HepG2 (cell line): ENCODE measurements at regions not wholly inside any gene's neighbourhood (a gene's known extent, or its start where the extent isn't known, plus 50 kb on each side); places are given as distances from the start of the nearest gene placed in this dataset.

Experiments
- ATAC-seq: fragments of 200-7000 bp; cut with Tn5 transposase; 3 replicates; pipeline ENCODE4 v1.9.1; 2020; ENCODE audit warnings: mild to moderate bottlenecking, moderate library complexity
- BruUV-seq: library from RNA; stranded (reverse); fragments of 400-500 nt; replicated peaks from 2 replicates; lab custom pipeline; 2021; lab: Mats Ljungman, UMichigan
- CTCF ChIA-PET: fragments of 300-600 bp; formaldehyde crosslinking; extraction: SDS; loops from one replicate; lab custom pipeline; 2021; ENCODE audit warnings: low total read pairs, inconsistent platforms, low intra/inter-chr PET ratio; lab: Yijun Ruan, JAX
- POLR2A ChIA-PET: fragments of 350-600 bp; sonication (Branson Sonifier 250); formaldehyde crosslinking; loops from one replicate; lab custom pipeline; 2020; ENCODE audit warnings: antibody characterized with exemption, inconsistent platforms; lab: Yijun Ruan, JAX
- DNase-seq: peaks from one replicate; pipeline ENCODE4 v3.0.0-alpha.2; 2015; ENCODE audit warnings: low spot score
- FAIRE-seq: peaks from 3 replicates; lab custom pipeline; 2011; peaks lifted over from hg19 to GRCh38; lab: Jason Lieb, UNC
- H2AFZ ChIP-seq: one replicate; pipeline ENCODE4 v1.6.1; 2011; ENCODE audit warnings: low read length, inconsistent platforms
- H3K27ac ChIP-seq: fragments of 300-600 bp; 3 replicates; pipeline ENCODE4 v1.8.0; 2011; ENCODE audit warnings: mixed run types, mild to moderate bottlenecking, mixed read lengths, low read length, inconsistent platforms; ENCODE audit not compliant: insufficient read depth; ENCODE audit errors: extremely low read length
- H3K27me3 ChIP-seq, 2 experiments: fragments of 200-600 bp in 1 of 2; 2 replicates in 1 of 2; 3 replicates in 1 of 2; pipeline versions ENCODE4 v1.6.0 to v1.8.0; 2011; ENCODE audit warnings: low read length in 2 of 2, mild to moderate bottlenecking in 2 of 2, moderate library complexity in 2 of 2, inconsistent platforms in 1 of 2; ENCODE audit not compliant: insufficient read depth in 2 of 2, control insufficient read depth in 1 of 2
- H3K36me3 ChIP-seq, 2 experiments: fragments of 200-600 bp in 1 of 2; replicated peaks in 1 of 2; 2 replicates in 1 of 2; 3 replicates in 1 of 2; pipeline versions ENCODE4 v1.5.1 to v1.8.0; 2011; ENCODE audit warnings: low read length in 2 of 2, inconsistent platforms in 1 of 2; ENCODE audit not compliant: insufficient read depth in 2 of 2, control insufficient read depth in 1 of 2
- H3K4me1 ChIP-seq: 2 replicates; pipeline ENCODE4 v1.5.1; 2012; ENCODE audit warnings: low read length, inconsistent platforms; ENCODE audit not compliant: insufficient read depth
- H3K4me2 ChIP-seq: 2 replicates; pipeline ENCODE4 v1.6.0; 2011; ENCODE audit warnings: low read depth, low read length, inconsistent platforms
- H3K4me3 ChIP-seq, 3 experiments: fragments of 200-600 bp in 1 of 3; sonication (generic), shearing (Covaris generic) in 1 of 3; replicated peaks in 1 of 3; 2 replicates each; pipeline ENCODE4 v1.5.1; 2011 to 2016; ENCODE audit warnings: low read length in 3 of 3, inconsistent platforms in 2 of 3, low read depth in 2 of 3, mild to moderate bottlenecking in 2 of 3, control low read depth in 1 of 3, mixed read lengths in 1 of 3; ENCODE audit not compliant: insufficient read depth in 1 of 3
- H3K79me2 ChIP-seq: one replicate; pipeline ENCODE4 v1.6.1; 2011; ENCODE audit warnings: low read length, inconsistent platforms; ENCODE audit not compliant: insufficient read depth
- H3K9ac ChIP-seq: 2 replicates; pipeline ENCODE4 v1.6.0; 2011; ENCODE audit warnings: mild to moderate bottlenecking, low read depth, low read length, inconsistent platforms; ENCODE audit not compliant: insufficient read depth
- H3K9me3 ChIP-seq: 2 replicates; pipeline ENCODE4 v1.5.1; 2012; ENCODE audit warnings: mild to moderate bottlenecking, low read length
- H4K20me1 ChIP-seq: 2 replicates; pipeline ENCODE4 v1.6.0; 2011; ENCODE audit warnings: inconsistent platforms, mild to moderate bottlenecking, low read length, moderate library complexity; ENCODE audit not compliant: insufficient read depth
- ARHGAP35 ChIP-seq: sonication (generic); formaldehyde crosslinking; IDR thresholded peaks from 2 replicates; pipeline ENCODE4 v1.9.0; 2022; ENCODE audit warnings: mild to moderate bottlenecking, inconsistent platforms, moderate library complexity, missing genetic modification reagents, borderline replicate concordance
- CSRNP2 ChIP-seq: sonication (generic); formaldehyde crosslinking; conservative IDR thresholded peaks from 2 replicates; pipeline ENCODE4 v1.8.0; 2022; ENCODE audit warnings: low read depth, missing genetic modification reagents
- DPF2 ChIP-seq: sonication (generic); formaldehyde crosslinking; IDR thresholded peaks from 2 replicates; pipeline ENCODE4 v1.4.0; 2020; ENCODE audit warnings: mild to moderate bottlenecking, low read depth, missing genetic modification reagents, borderline replicate concordance
- FOSL2 ChIP-seq: sonication (generic); formaldehyde crosslinking; IDR thresholded peaks from 2 replicates; pipeline ENCODE4 v1.4.0; 2020; ENCODE audit warnings: missing genetic modification reagents
- GLI4 ChIP-seq: sonication (generic); formaldehyde crosslinking; IDR thresholded peaks from 2 replicates; pipeline ENCODE4 v1.5.1; 2020; ENCODE audit warnings: missing genetic modification reagents, mild to moderate bottlenecking, moderate library complexity, borderline replicate concordance
- KDM3A ChIP-seq: IDR thresholded peaks from 2 replicates; pipeline ENCODE4 v1.6.1; 2018; ENCODE audit warnings: low read depth, missing compliant biosample characterization
- MYPOP ChIP-seq: sonication (generic); formaldehyde crosslinking; IDR thresholded peaks from 2 replicates; pipeline ENCODE4 v1.8.1; 2023; ENCODE audit warnings: mild to moderate bottlenecking, moderate library complexity, missing genetic modification reagents
- NCOA1 ChIP-seq: sonication (generic); formaldehyde crosslinking; IDR thresholded peaks from 2 replicates; pipeline ENCODE4 v1.9.0; 2021; ENCODE audit warnings: missing genetic modification reagents
- PRMT3 ChIP-seq: sonication (generic); formaldehyde crosslinking; IDR thresholded peaks from 2 replicates; pipeline ENCODE4 v1.8.1; 2022; ENCODE audit warnings: low read depth, mild to moderate bottlenecking, moderate library complexity, missing genetic modification reagents, borderline replicate concordance
- TBX2 ChIP-seq: sonication (generic); formaldehyde crosslinking; IDR thresholded peaks from 2 replicates; pipeline ENCODE4 v1.5.0; 2020; ENCODE audit warnings: missing genetic modification reagents, mild to moderate bottlenecking, borderline replicate concordance
- TMF1 ChIP-seq: sonication (generic); formaldehyde crosslinking; IDR thresholded peaks from 2 replicates; pipeline ENCODE4 v1.8.1; 2022; ENCODE audit warnings: low read depth, missing genetic modification reagents
- TRIM24 ChIP-seq: sonication (generic); formaldehyde crosslinking; IDR thresholded peaks from 2 replicates; pipeline ENCODE4 v1.8.0; 2022; ENCODE audit warnings: mild to moderate bottlenecking, missing genetic modification reagents
- ZBTB42 ChIP-seq: sonication (generic); formaldehyde crosslinking; IDR thresholded peaks from 2 replicates; pipeline ENCODE4 v1.5.0; 2020; ENCODE audit warnings: mild to moderate bottlenecking, missing genetic modification reagents
- ZNF431 ChIP-seq: sonication (generic); formaldehyde crosslinking; IDR thresholded peaks from 2 replicates; pipeline ENCODE4 v1.9.0; 2022; ENCODE audit warnings: missing genetic modification reagents, low read depth, mild to moderate bottlenecking, borderline replicate concordance
- ZNF460 ChIP-seq: sonication (generic); formaldehyde crosslinking; IDR thresholded peaks from 2 replicates; pipeline ENCODE4 v1.5.1; 2020; ENCODE audit warnings: missing genetic modification reagents, mild to moderate bottlenecking, borderline replicate concordance
- ZNF629 ChIP-seq: sonication (generic); formaldehyde crosslinking; conservative IDR thresholded peaks from 2 replicates; pipeline ENCODE4 v1.5.0; 2020; ENCODE audit warnings: missing genetic modification reagents
- ZSCAN31 ChIP-seq: sonication (generic); formaldehyde crosslinking; IDR thresholded peaks from 2 replicates; pipeline ENCODE4 v1.5.0; 2020; ENCODE audit warnings: low read depth, mild to moderate bottlenecking, missing genetic modification reagents
- WGBS: methylation state at CpG from one replicate; pipeline ENCODE4 v1.1.6; 2017; ENCODE audit warnings: low lambda C conversion rate; 5-methylcytosine and 5-hydroxymethylcytosine counted together
- in situ Hi-C: cut with HindIII; loops from 2 replicates; pipeline ENCODE4 v1.10.0; 2017; ENCODE audit warnings: low pct_unique_long_range_greater_than_20kb; ENCODE audit not compliant: extremely low pct_ligation_motif_present
- intact Hi-C: fragments of 100-400 bp; cut with micrococcal nuclease; formaldehyde crosslinking; loops from one replicate; pipeline ENCODE4 v1.10.0; 2022; ENCODE audit not compliant: unreplicated experiment

GRCh38 chr1:38207275-38207674, 160.7 kb upstream of the POU3F1 start:
- POLR2A ChIA-PET, result no interaction called here
- WGBS, result 43% methylated on average over 13 of the region's 15 CpGs
- no peak for FAIRE-seq

GRCh38 chr1:38204698-38205097, 158.1 kb upstream of the POU3F1 start:
- in situ Hi-C loops (no loop called here), intact Hi-C loops (no loop called here)
- H3K4me1 ChIP-seq, result no peaks in the 10 kb centered on the region
- H3K36me3 ChIP-seq, result no peaks in the 10 kb centered on the region
- no peak for DNase-seq
- BruUV-seq, result no TSS peak
- ATAC-seq, result no peak
- H3K9me3 ChIP-seq, result no peaks in the 10 kb centered on the region
- no peak overlapping the region for H3K4me2 ChIP-seq
- no peaks in the 10 kb centered on the region; a peak in 1 of 5 replicates for H3K27me3 ChIP-seq
- CTCF ChIA-PET, result no interaction called here
- POLR2A ChIA-PET, result no interaction called here
- H3K9ac ChIP-seq, result no peak overlapping the region
- H3K79me2 ChIP-seq, result no peaks in the 10 kb centered on the region
- H4K20me1 ChIP-seq, result no peaks in the 10 kb centered on the region
- H3K27ac ChIP-seq, result no peak overlapping the region
- TF ChIP-seq ZNF460 (CRISPR knock-in tag) (no peak), ZNF629 (no peak), MYPOP (CRISPR knock-in tag) (no peak), PRMT3 (CRISPR knock-in tag) (no peak), ZNF431 (no peak), NCOA1 (CRISPR knock-in tag) (no peak)
- 0% methylated on average over 3 of the region's 3 CpGs for WGBS
- H3K4me3 ChIP-seq, result no peak overlapping the region
- no peak overlapping the region for H2AFZ ChIP-seq
- no peak for FAIRE-seq

More at GRCh38 chr1:38207275-38207674, 160.7 kb upstream of the POU3F1 start:
- Histone ChIP-seq H3K27me3 (peaks cover 0 to 2% of the 10 kb centered on the region in 2 experiments; a peak in 2 of 5 replicates), H3K9me3 (no peaks in the 10 kb centered on the region), H3K27ac (no peak overlapping the region), H3K9ac (no peak overlapping the region)
- intact Hi-C loops, result no loop called here
- DNase-seq, result no peak
- CTCF ChIA-PET, result no interaction called here
- no peak for TF ChIP-seq ARHGAP35 (CRISPR knock-in tag)
- no peak for TF ChIP-seq GLI4 (CRISPR knock-in tag)
- no peak for TF ChIP-seq TBX2 (CRISPR knock-in tag)
- no peak for TF ChIP-seq FOSL2
- no peak for TF ChIP-seq TRIM24 (CRISPR knock-in tag)
- TF ChIP-seq CSRNP2 (CRISPR knock-in tag), result no peak
- TF ChIP-seq DPF2, result no peak
- TF ChIP-seq KDM3A, result no peak
- no peak for TF ChIP-seq TMF1
- no peak for TF ChIP-seq ZBTB42
- TF ChIP-seq ZSCAN31 (CRISPR knock-in tag), result no peak
- TF ChIP-seq, all 625 proteins: peak for 0
- no TSS peak for BruUV-seq
- H3K4me2 ChIP-seq, result no peak overlapping the region
- H3K79me2 ChIP-seq, result no peaks in the 10 kb centered on the region
- H3K4me1 ChIP-seq, result no peaks in the 10 kb centered on the region
- peak; percentile 32; the same call in 2 of the 3 replicates for ATAC-seq
- in situ Hi-C loops, result no loop called here
- H3K4me3 ChIP-seq, result no peak overlapping the region
- H3K36me3 ChIP-seq, result no peaks in the 10 kb centered on the region
- H2AFZ ChIP-seq, result no peak overlapping the region
- H4K20me1 ChIP-seq, result no peaks in the 10 kb centered on the region
